CD4-positive, alpha-beta T cell (primary cell): ENCODE measurements at regions not wholly inside any gene's neighbourhood (a gene's known extent, or its start where the extent isn't known, plus 50 kb on each side); places are given as distances from the start of the nearest gene placed in this dataset.

Experiments used
- ATAC-seq: fragments of 200-7000 bp; cut with Tn5 transposase; one replicate; pipeline ENCODE4 v1.10.0; 2022; ENCODE audit warnings: mild to moderate bottlenecking; ENCODE audit not compliant: poor library complexity
- CTCF ChIA-PET: fragments of 350-600 bp; sonication (Branson Sonifier 250); formaldehyde crosslinking; loops from one replicate; lab custom pipeline; 2021; ENCODE audit warnings: antibody characterized with exemption, inconsistent platforms; lab: Charles Lee
- POLR2A ChIA-PET: fragments of 350-600 bp; sonication (Branson Sonifier 250); formaldehyde crosslinking; loops from one replicate; lab custom pipeline; 2021; ENCODE audit warnings: antibody characterized with exemption, inconsistent platforms; lab: Charles Lee
- DNase-seq, 14 experiments: peaks; one replicate each; pipeline ENCODE4 v3.0.0-alpha.2; 2013 to 2020; ENCODE audit warnings: mixed read lengths in 2 of 14
- H3K27ac ChIP-seq, 2 donors: one replicate each; pipeline versions ENCODE4 v1.5.1 to v1.7.0; 2013; ENCODE audit warnings: low read length in 2 of 2, low read depth in 1 of 2, mild to moderate bottlenecking in 1 of 2
- H3K27me3 ChIP-seq, 2 experiments: 1 replicate in 1 of 2; 2 replicates in 1 of 2; pipeline versions ENCODE4 v1.6.1 to v1.7.0; 2013; ENCODE audit warnings: low read length in 2 of 2, control low read depth in 1 of 2, mild to moderate bottlenecking in 1 of 2, moderate library complexity in 1 of 2; ENCODE audit not compliant: insufficient read depth in 2 of 2, control insufficient read depth in 1 of 2
- H3K36me3 ChIP-seq: one replicate; pipeline ENCODE4 v1.6.1; 2013; ENCODE audit warnings: low read length, control low read depth; ENCODE audit not compliant: insufficient read depth
- H3K4me1 ChIP-seq: one replicate; pipeline ENCODE4 v1.6.1; 2013; ENCODE audit warnings: low read length, control low read depth; ENCODE audit not compliant: insufficient read depth
- H3K4me3 ChIP-seq: one replicate; pipeline ENCODE4 v1.5.1; 2013; ENCODE audit warnings: mild to moderate bottlenecking, low read length, moderate library complexity
- H3K9me3 ChIP-seq, 2 experiments: 1 replicate in 1 of 2; 2 replicates in 1 of 2; pipeline versions ENCODE4 v1.6.1 to v1.7.0; 2013; ENCODE audit warnings: low read length in 2 of 2, mild to moderate bottlenecking in 2 of 2, control low read depth in 1 of 2, moderate library complexity in 1 of 2; ENCODE audit not compliant: control insufficient read depth in 1 of 2, insufficient read depth in 1 of 2
- H3K27ac Mint-ChIP-seq: one replicate; pipeline ENCODE4 v1.8.0; 2020; ENCODE audit warnings: mixed read lengths
- H3K27me3 Mint-ChIP-seq: one replicate; pipeline ENCODE4 v1.8.0; 2021; ENCODE audit warnings: mixed read lengths
- H3K36me3 Mint-ChIP-seq: one replicate; pipeline ENCODE4 v1.8.0; 2021; ENCODE audit warnings: low read depth, mixed read lengths
- H3K4me1 Mint-ChIP-seq: one replicate; pipeline ENCODE4 v1.8.0; 2021; ENCODE audit warnings: low read depth, mixed read lengths
- H3K4me3 Mint-ChIP-seq: one replicate; pipeline ENCODE4 v1.8.0; 2020; ENCODE audit warnings: mild to moderate bottlenecking, mixed read lengths
- H3K9me3 Mint-ChIP-seq: one replicate; pipeline ENCODE4 v1.8.0; 2020; ENCODE audit warnings: mixed read lengths
- CTCF ChIP-seq: fragments of 200-600 bp; IDR thresholded peaks from one replicate; pipeline ENCODE4 v1.8.0; 2022; ENCODE audit warnings: antibody characterized with exemption, mild to moderate bottlenecking
- intact Hi-C, 2 experiments: fragments of 100-400 bp; cut with DNase I in 1 of 2; cut with micrococcal nuclease in 1 of 2; formaldehyde crosslinking; loops; one replicate each; pipeline versions ENCODE4 v1.15.1 to v1.9.0; 2023 to 2025; cut with DNase I, micrococcal nuclease

- H3K27ac Mint-ChIP-seq = no peak overlapping the region
These were observed 61.9 kb upstream of the HAAO start for GRCh38 chr2:42854207-42854818.

DNA sequence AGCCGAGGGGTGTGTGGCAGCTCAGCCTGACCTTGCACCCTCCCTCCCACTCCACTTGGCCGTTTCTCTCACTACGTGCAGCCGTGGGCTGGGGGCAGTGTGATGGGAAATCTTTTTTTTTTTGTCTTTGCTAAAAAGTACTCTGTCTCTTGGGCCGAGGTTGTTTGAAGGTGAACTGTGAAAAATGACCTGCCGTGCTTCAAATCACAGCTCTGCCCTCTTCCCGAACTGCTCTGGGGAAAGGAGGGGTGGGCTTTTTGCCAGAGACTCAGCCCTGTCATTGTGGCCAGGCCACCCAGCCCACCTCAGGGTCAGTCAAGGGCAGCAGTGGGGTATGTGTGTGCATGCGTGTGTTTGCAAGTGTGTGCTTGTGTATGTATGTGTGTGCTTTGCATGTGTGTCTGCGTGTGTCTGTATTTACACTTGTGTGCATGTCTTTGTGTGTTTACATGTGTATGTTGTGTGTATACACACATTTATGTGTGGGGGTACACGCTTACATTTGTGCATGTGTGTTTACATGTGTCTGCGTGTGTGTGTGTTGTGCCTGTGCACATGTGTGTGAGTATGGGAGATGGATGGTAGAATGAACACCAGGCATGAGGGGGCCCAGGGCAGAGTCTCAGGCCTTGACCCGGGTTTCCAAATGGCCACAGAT lies 61.3 kb upstream of the HAAO start:
- H3K27me3 Mint-ChIP-seq = no peaks in the 10 kb centered on the region
- CTCF ChIA-PET = no interaction called here
- ATAC-seq = no peak
- Histone ChIP-seq H3K4me3 (no peak overlapping the region), H3K27me3 (no peaks in the 10 kb centered on the region), H3K27ac (no peak overlapping the region), H3K36me3 (no peaks in the 10 kb centered on the region), H3K9me3 (peaks cover 0 to 6% of the 10 kb centered on the region in 2 experiments), H3K4me1 (no peaks in the 10 kb centered on the region)
- H3K9me3 Mint-ChIP-seq = peaks cover 2% of the 10 kb centered on the region
- DNase-seq = no peak
- no peak for TF ChIP-seq CTCF
- intact Hi-C loops = loop anchor here (10.0 kb wide), 2 partner anchors 631 to 751 kb away; no protein-coding TSS in a partner anchor
- no peaks in the 10 kb centered on the region for H3K4me1 Mint-ChIP-seq
- POLR2A ChIA-PET = no interaction called here
- no peak overlapping the region for H3K27ac Mint-ChIP-seq
- H3K36me3 Mint-ChIP-seq = no peaks in the 10 kb centered on the region
- H3K4me3 Mint-ChIP-seq = no peak overlapping the region

More at GRCh38 chr2:42854207-42854818, 61.9 kb upstream of the HAAO start:
- Histone ChIP-seq H3K9me3 (peaks cover 0 to 6% of the 10 kb centered on the region in 2 experiments), H3K4me1 (no peaks in the 10 kb centered on the region), H3K4me3 (no peak overlapping the region), H3K27ac (no peak overlapping the region), H3K27me3 (no peaks in the 10 kb centered on the region), H3K36me3 (no peaks in the 10 kb centered on the region)
- ChIA-PET CTCF (interaction anchor here (0.6 kb wide), 1 partner anchor 749 kb away, joined by 4 read pairs; no protein-coding TSS in a partner anchor), POLR2A (no interaction called here)
- Mint-ChIP-seq H3K36me3 (no peaks in the 10 kb centered on the region), H3K4me1 (no peaks in the 10 kb centered on the region), H3K27me3 (no peaks in the 10 kb centered on the region), H3K9me3 (peaks cover 5% of the 10 kb centered on the region), H3K4me3 (no peak overlapping the region)
- ATAC-seq (no peak), DNase-seq (no peak)
- no peak for TF ChIP-seq CTCF
- intact Hi-C loops = loop anchor here (10.0 kb wide), 2 partner anchors 630 to 750 kb away; no protein-coding TSS in a partner anchor

DNA sequence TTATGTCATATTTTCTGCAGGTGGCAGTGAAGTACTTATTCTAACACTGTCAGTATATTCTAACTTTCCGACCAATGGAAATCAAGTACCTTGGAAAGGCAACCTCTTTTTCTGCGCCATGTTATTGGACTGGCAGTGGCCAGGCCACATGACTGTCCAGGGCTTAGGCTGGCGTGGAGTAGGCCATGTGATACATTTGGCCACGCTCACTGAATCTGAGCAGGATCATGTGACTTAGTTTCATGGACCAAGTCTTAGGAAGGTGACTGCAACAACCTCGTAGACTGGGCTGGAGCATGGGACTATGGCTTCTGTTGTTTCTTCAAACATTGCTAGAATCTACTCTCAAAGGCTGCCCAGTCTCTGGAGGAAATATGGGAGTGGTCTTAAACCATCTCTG lies 60.4 kb upstream of the HAAO start:
- intact Hi-C loops = loop anchor here (10.0 kb wide), 2 partner anchors 632 to 752 kb away; no protein-coding TSS in a partner anchor
- no peaks in the 10 kb centered on the region for H3K9me3 ChIP-seq
- POLR2A ChIA-PET = no interaction called here

More for the DNA sequence above, 60.4 kb upstream of the HAAO start:
- Mint-ChIP-seq H3K27ac (no peak overlapping the region), H3K9me3 (no peaks in the 10 kb centered on the region), H3K4me3 (no peak overlapping the region), H3K36me3 (no peaks in the 10 kb centered on the region), H3K27me3 (no peaks in the 10 kb centered on the region), H3K4me1 (no peaks in the 10 kb centered on the region)
- H3K27ac ChIP-seq = no peak overlapping the region
- no peaks in the 10 kb centered on the region for H3K27me3 ChIP-seq
- no peak overlapping the region for H3K4me3 ChIP-seq
- ATAC-seq = no peak
- H3K36me3 ChIP-seq = no peaks in the 10 kb centered on the region
- no peak for TF ChIP-seq CTCF
- DNase-seq = no peak
- CTCF ChIA-PET = no interaction called here
- H3K4me1 ChIP-seq = no peaks in the 10 kb centered on the region
